ENCODE measurements at regions not wholly inside any gene's neighbourhood (a gene's known extent, or its start where the extent isn't known, plus 50 kb on each side); places are given as distances from the start of the nearest gene placed in this dataset.
"Not testable (repeated sequence)": the region's sequence is repeated elsewhere in the genome, so short reads cannot be mapped to it uniquely, and the experiment has no call there.

GRCh38 chr3:145182196-145182911 is 978.6 kb downstream of the PLOD2 start:
- DNase-seq (ENCODE audit: low read depth), result peak; percentile 29

- peak; percentile 37 for DNase-seq (ENCODE audit: low read depth)
These were observed 977.7 kb downstream of the PLOD2 start for GRCh38 chr3:145183261-145183660.

- DNase-seq (ENCODE audit: low read depth), result no peak
These were observed 972.8 kb downstream of the PLOD2 start for GRCh38 chr3:145188079-145188770.

- DNase-seq (ENCODE audit: low read depth), result no peak
These were observed 970.8 kb downstream of the PLOD2 start for GRCh38 chr3:145190138-145190537.

- no peak for DNase-seq (ENCODE audit: low read depth)
These were observed 970.2 kb downstream of the PLOD2 start for GRCh38 chr3:145190761-145191160.

- DNase-seq (ENCODE audit: low read depth), result peak; percentile 16
These were observed 969.4 kb downstream of the PLOD2 start for GRCh38 chr3:145191543-145191942.

GRCh38 chr3:145197051-145197820 is 963.7 kb downstream of the PLOD2 start:
- no peak for DNase-seq (ENCODE audit: low read depth)

GRCh38 chr3:145197821-145198220 is 963.2 kb downstream of the PLOD2 start:
- DNase-seq (ENCODE audit: low read depth), result no peak

- DNase-seq (ENCODE audit: low read depth), result no peak
These were observed 951.4 kb downstream of the PLOD2 start for GRCh38 chr3:145209561-145209960.

GRCh38 chr3:145219355-145220235 is 941.4 kb downstream of the PLOD2 start:
- peak; percentile 23 for DNase-seq (ENCODE audit: low read depth)

- DNase-seq (ENCODE audit: low read depth), result peak; percentile 4
These were observed 936.1 kb downstream of the PLOD2 start for GRCh38 chr3:145224886-145225285.

GRCh38 chr3:145243875-145244274 is 917.1 kb downstream of the PLOD2 start:
- peak; percentile 97 for DNase-seq (ENCODE audit: low read depth)

GRCh38 chr3:145244327-145244726 is 916.7 kb downstream of the PLOD2 start:
- DNase-seq (ENCODE audit: low read depth), result no peak

- no peak for DNase-seq (ENCODE audit: low read depth)
These were observed 914.7 kb downstream of the PLOD2 start for GRCh38 chr3:145246291-145246690.

GRCh38 chr3:145248928-145249327 is 912.1 kb downstream of the PLOD2 start:
- DNase-seq (ENCODE audit: low read depth), result no peak

- DNase-seq (ENCODE audit: low read depth), result no peak
These were observed 909.7 kb downstream of the PLOD2 start for GRCh38 chr3:145251311-145251710.

- DNase-seq (ENCODE audit: low read depth), result not testable (repeated sequence)
These were observed 903.0 kb downstream of the PLOD2 start for GRCh38 chr3:145257967-145258366.

- DNase-seq (ENCODE audit: low read depth), result no peak
These were observed 901.7 kb downstream of the PLOD2 start for GRCh38 chr3:145259166-145259880.

GRCh38 chr3:145263458-145263857 is 897.5 kb downstream of the PLOD2 start:
- DNase-seq (ENCODE audit: low read depth), result not testable (repeated sequence)

GRCh38 chr3:145266368-145266767 is 894.6 kb downstream of the PLOD2 start:
- DNase-seq (ENCODE audit: low read depth), result no peak

GRCh38 chr3:145269106-145269505 is 891.9 kb downstream of the PLOD2 start:
- DNase-seq (ENCODE audit: low read depth), result no peak
